ENCODE measurements at regions not wholly inside any gene's neighbourhood (a gene's known extent, or its start where the extent isn't known, plus 50 kb on each side); places are given as distances from the start of the nearest gene placed in this dataset.

DNA sequence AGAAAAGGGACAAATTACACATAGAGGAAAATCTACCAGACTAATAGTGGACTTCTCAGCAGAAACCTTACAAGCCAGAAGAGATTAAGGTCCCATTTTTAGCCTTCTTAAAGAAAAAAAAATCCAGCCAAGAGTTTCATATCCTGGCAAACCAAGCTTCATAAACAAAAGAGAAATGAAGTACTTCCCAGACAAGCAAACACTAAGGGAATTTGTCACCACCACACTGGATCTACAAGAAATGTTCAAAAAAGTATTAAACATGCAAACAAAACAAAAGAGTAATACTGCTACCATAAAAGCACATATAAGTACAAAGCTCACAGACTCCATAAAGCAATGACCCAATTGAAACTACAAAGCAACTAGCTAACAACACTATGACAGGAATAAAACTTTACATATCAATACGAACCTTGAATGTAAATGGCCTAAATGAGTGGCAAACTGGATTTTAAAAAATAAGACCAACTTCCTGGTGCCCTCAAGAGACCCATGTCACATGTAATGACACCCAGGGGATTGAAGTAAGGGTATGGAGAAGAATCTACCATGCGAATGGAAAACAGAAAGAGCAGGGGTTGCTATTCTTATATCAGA lies 260.7 kb upstream of the PPP2R2D start:
- peaks cover 5% of the 10 kb centered on the region for H3K9me3 Mint-ChIP-seq
- DNase-seq (ENCODE audit: low read depth, low spot score), result no peak
- peaks cover 11% of the 10 kb centered on the region for H3K4me1 Mint-ChIP-seq
- no peak overlapping the region for H3K27ac Mint-ChIP-seq (ENCODE audit: unreplicated experiment)
- H3K4me3 Mint-ChIP-seq, result no peak overlapping the region
- peaks cover 2% of the 10 kb centered on the region for H3K36me3 Mint-ChIP-seq (ENCODE audit: low read depth)
- peaks cover 3% of the 10 kb centered on the region for H3K27me3 Mint-ChIP-seq (ENCODE audit: low read depth)
- TF ChIP-seq, protein P1, sequence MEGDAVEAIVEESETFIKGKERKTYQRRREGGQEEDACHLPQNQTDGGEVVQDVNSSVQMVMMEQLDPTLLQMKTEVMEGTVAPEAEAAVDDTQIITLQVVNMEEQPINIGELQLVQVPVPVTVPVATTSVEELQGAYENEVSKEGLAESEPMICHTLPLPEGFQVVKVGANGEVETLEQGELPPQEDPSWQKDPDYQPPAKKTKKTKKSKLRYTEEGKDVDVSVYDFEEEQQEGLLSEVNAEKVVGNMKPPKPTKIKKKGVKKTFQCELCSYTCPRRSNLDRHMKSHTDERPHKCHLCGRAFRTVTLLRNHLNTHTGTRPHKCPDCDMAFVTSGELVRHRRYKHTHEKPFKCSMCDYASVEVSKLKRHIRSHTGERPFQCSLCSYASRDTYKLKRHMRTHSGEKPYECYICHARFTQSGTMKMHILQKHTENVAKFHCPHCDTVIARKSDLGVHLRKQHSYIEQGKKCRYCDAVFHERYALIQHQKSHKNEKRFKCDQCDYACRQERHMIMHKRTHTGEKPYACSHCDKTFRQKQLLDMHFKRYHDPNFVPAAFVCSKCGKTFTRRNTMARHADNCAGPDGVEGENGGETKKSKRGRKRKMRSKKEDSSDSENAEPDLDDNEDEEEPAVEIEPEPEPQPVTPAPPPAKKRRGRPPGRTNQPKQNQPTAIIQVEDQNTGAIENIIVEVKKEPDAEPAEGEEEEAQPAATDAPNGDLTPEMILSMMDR (conservative IDR thresholded peaks at IDR 0.05), result no peak

DNA sequence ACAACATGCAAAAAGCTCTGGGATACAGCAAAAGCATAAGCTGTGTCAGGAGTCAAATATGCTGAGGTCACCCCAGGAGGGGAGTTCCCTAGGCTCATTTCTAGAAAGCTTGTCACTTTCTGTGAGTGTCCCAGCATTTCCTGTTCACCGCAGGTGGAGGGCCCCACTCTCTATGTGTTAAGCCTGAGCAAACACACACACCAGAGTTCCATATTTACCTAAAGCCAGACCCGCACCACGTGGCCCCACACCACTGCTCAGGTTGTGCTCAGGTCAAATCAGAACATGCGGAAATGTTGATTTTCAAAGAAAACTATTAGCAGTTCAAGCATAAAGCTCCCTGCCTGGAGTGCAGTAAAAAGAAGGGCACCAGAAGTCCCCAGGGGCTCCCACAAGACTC lies 259.6 kb upstream of the PPP2R2D start:
- no peak for DNase-seq (ENCODE audit: low read depth, low spot score)
- Mint-ChIP-seq H3K27ac (ENCODE audit: unreplicated experiment) (no peak overlapping the region), H3K36me3 (ENCODE audit: low read depth) (peaks cover 2% of the 10 kb centered on the region), H3K4me1 (peaks cover 11% of the 10 kb centered on the region), H3K27me3 (ENCODE audit: low read depth) (no peaks in the 10 kb centered on the region), H3K4me3 (no peak overlapping the region), H3K9me3 (peaks cover 5% of the 10 kb centered on the region)
- TF ChIP-seq, protein P1 (conservative IDR thresholded peaks at IDR 0.05), result no peak

DNA sequence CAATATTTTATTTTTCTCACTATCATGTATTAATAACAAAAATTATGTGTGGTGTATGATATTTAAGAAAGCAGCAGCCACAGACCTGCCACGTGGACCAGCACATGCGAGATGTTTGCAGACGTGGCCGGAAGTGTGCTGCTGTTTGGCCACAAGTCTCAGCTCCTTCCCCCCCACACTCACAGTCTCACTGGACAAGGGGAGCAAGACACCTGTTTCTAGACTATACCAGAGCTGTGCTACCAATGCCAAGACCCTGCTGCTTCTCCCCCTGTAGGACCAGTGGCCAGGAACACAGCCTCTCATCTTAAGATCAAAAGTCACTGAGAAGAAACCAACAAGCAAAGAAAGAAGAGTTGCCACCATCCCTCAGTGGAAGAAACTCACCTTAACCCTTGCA lies 258.9 kb upstream of the PPP2R2D start:
- H3K27me3 Mint-ChIP-seq (ENCODE audit: low read depth), result no peaks in the 10 kb centered on the region
- peaks cover 5% of the 10 kb centered on the region for H3K9me3 Mint-ChIP-seq
- H3K4me1 Mint-ChIP-seq, result peaks cover 11% of the 10 kb centered on the region
- no peak for DNase-seq (ENCODE audit: low read depth, low spot score)
- peaks cover 2% of the 10 kb centered on the region for H3K36me3 Mint-ChIP-seq (ENCODE audit: low read depth)
- H3K27ac Mint-ChIP-seq (ENCODE audit: unreplicated experiment), result no peak overlapping the region
- TF ChIP-seq, protein P1 (conservative IDR thresholded peaks at IDR 0.05), result no peak
- H3K4me3 Mint-ChIP-seq, result no peak overlapping the region

DNA sequence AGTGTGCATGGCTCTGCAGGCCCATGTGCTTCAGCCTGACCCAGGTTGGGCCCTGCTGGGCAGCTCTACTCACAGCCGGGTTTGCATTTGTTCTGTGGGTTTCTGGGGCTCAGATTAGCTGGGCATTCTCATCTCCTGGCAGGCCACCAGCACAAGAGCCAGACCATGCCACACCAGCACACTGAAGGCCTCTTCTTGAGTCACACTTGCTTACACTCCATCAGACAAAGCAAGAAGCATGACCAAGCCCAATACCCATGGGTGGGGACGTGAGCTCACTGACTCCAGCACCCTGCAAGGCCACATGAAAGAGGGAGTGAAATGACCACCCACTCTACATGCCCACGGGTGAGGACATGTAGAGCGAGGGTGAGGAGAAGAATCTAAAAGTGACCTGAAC lies 257.8 kb upstream of the PPP2R2D start:
- no peak overlapping the region for H3K4me3 Mint-ChIP-seq
- no peaks in the 10 kb centered on the region for H3K27me3 Mint-ChIP-seq (ENCODE audit: low read depth)
- peaks cover 5% of the 10 kb centered on the region for H3K9me3 Mint-ChIP-seq
- TF ChIP-seq, protein P1 (conservative IDR thresholded peaks at IDR 0.05), result no peak
- H3K36me3 Mint-ChIP-seq (ENCODE audit: low read depth), result peaks cover 2% of the 10 kb centered on the region
- no peak for DNase-seq (ENCODE audit: low read depth, low spot score)
- H3K27ac Mint-ChIP-seq (ENCODE audit: unreplicated experiment), result no peak overlapping the region
- peaks cover 11% of the 10 kb centered on the region for H3K4me1 Mint-ChIP-seq

GRCh38 chr10:131644289-131644688 lies 256.5 kb upstream of the PPP2R2D start:
- no peak overlapping the region for H3K4me3 Mint-ChIP-seq
- no peak for DNase-seq (ENCODE audit: low read depth, low spot score)
- H3K27ac Mint-ChIP-seq (ENCODE audit: unreplicated experiment), result peak overlapping the region; percentile 77
- TF ChIP-seq, protein P1 (conservative IDR thresholded peaks at IDR 0.05), result no peak
- peaks cover 11% of the 10 kb centered on the region for H3K4me1 Mint-ChIP-seq
- peaks cover 5% of the 10 kb centered on the region for H3K9me3 Mint-ChIP-seq
- H3K27me3 Mint-ChIP-seq (ENCODE audit: low read depth), result no peaks in the 10 kb centered on the region
- H3K36me3 Mint-ChIP-seq (ENCODE audit: low read depth), result peaks cover 2% of the 10 kb centered on the region

All from neural crest cell (in vitro differentiated cells).